GM18502 (cell line): ENCODE measurements at regions not wholly inside any gene's neighbourhood (a gene's known extent, or its start where the extent isn't known, plus 50 kb on each side); places are given as distances from the start of the nearest gene placed in this dataset.

Experiments used
- ATAC-seq: cut with Tn5 transposase; IDR thresholded peaks from one replicate; pipeline ENCODE4 v1.9.1; 2021; ENCODE audit warnings: mild to moderate bottlenecking; ENCODE audit not compliant: unreplicated experiment, poor library complexity

- ATAC-seq, result no peak
These were observed 170.2 kb upstream of the CDKN3 start for GRCh38 chr14:54226558-54226957.

- ATAC-seq, result no peak
These were observed 167.7 kb upstream of the CDKN3 start for GRCh38 chr14:54229136-54229535.

- no peak for ATAC-seq
These were observed 166.2 kb upstream of the CDKN3 start for GRCh38 chr14:54230645-54231044.

- no peak for ATAC-seq
These were observed 164.1 kb upstream of the CDKN3 start for GRCh38 chr14:54232735-54233134.

- ATAC-seq, result no peak
These were observed 155.3 kb upstream of the CDKN3 start for GRCh38 chr14:54241517-54241916.

- no peak for ATAC-seq
These were observed 145.5 kb upstream of the CDKN3 start for GRCh38 chr14:54251356-54251755.

- ATAC-seq, result no peak
These were observed 144.6 kb upstream of the CDKN3 start for GRCh38 chr14:54252072-54252730.

GRCh38 chr14:54253195-54253947 lies 143.4 kb upstream of the CDKN3 start:
- ATAC-seq, result peak; percentile 93

- ATAC-seq, result no peak
These were observed 140.7 kb upstream of the CDKN3 start for GRCh38 chr14:54256156-54256555.

GRCh38 chr14:54257424-54257823 lies 139.4 kb upstream of the CDKN3 start:
- ATAC-seq, result no peak

GRCh38 chr14:54258382-54258781 lies 138.4 kb upstream of the CDKN3 start:
- no peak for ATAC-seq

- ATAC-seq, result no peak
These were observed 137.0 kb upstream of the CDKN3 start for GRCh38 chr14:54259821-54260220.

- ATAC-seq, result no peak
These were observed 135.5 kb upstream of the CDKN3 start for GRCh38 chr14:54261283-54261682.

- ATAC-seq, result peak; percentile 8
These were observed 130.2 kb upstream of the CDKN3 start for GRCh38 chr14:54266616-54267015.

- peak; percentile 87 for ATAC-seq
These were observed 129.6 kb upstream of the CDKN3 start for GRCh38 chr14:54267172-54267571.

- ATAC-seq, result no peak
These were observed 120.6 kb upstream of the CDKN3 start for GRCh38 chr14:54275997-54276725.

- no peak for ATAC-seq
These were observed 118.7 kb upstream of the CDKN3 start for GRCh38 chr14:54278087-54278486.

GRCh38 chr14:54278665-54279295 lies 118.0 kb upstream of the CDKN3 start:
- no peak for ATAC-seq

GRCh38 chr14:54282849-54283248 lies 114.0 kb upstream of the CDKN3 start:
- no peak for ATAC-seq

GRCh38 chr14:54285030-54285429 lies 111.8 kb upstream of the CDKN3 start:
- ATAC-seq, result no peak
